KBM-7 (cell line): ENCODE measurements at regions not wholly inside any gene's neighbourhood (a gene's known extent, or its start where the extent isn't known, plus 50 kb on each side); places are given as distances from the start of the nearest gene placed in this dataset.

Experiments
- DNase-seq: peaks from one replicate; pipeline ENCODE4 v3.0.0-alpha.2; 2015
- in situ Hi-C: fragments of 300-500 bp; cut with MboI; formaldehyde crosslinking; loops from 2 replicates; pipeline ENCODE4 v1.14.3; 2020; ENCODE audit warnings: low sequenced_read_pairs, low pct_unique_long_range_greater_than_20kb, mixed read lengths

DNA sequence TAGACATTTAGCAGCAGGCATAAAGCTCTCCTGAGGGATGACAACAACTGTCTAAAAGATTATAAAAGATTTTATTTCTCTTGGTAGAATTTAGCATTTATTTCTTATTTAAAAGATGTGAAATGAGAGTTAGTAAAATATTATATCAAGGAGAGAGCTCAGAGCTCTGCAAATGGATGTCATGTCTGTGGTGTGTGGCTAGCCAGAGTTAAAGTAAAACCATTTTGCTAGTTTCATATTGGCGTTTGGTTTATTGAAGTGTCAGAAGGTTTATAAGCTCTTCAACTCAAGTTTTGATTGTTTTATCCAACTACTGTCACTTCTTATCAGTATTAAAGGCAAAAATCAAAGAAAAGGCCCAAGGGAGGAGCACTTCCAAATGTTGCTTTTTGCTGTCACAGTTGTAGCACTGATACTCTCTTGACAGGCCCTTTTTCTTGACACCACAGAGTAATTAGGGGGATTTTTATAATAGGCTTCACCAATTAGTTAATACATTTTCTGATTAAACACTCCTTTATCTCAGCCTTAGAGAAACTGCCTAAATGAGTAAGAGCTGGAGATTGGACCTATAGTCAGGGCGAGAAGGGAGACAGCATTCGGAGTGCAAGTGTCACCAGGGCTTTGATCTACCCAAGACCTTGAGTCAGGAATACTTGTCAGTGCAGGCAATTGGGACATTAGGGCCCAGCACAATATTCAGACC is 233.9 kb downstream of the PTBP2 start:
- no peak for DNase-seq

DNA sequence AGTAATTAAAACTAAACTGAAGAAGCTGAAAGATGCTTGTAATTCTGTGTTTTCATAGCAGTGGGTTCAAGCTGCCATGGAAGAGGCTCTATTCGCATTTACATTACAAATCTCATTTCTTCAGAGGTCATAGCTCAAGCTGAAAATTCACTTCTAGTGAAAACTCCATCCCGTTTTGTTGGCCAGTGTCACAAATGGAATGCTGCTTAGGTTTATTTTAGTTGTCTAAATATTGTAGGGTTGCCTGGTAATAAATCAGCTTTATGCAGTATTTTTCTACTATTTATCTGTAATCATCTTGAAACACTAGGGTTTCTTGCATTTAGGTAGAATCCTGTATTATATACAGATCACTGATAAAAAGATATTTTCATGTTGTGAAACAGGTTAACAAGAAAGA is 240.6 kb downstream of the PTBP2 start:
- no peak for DNase-seq
- in situ Hi-C loops, result no loop called here

More for the DNA sequence above, 233.9 kb downstream of the PTBP2 start:
- in situ Hi-C loops, result no loop called here

DNA sequence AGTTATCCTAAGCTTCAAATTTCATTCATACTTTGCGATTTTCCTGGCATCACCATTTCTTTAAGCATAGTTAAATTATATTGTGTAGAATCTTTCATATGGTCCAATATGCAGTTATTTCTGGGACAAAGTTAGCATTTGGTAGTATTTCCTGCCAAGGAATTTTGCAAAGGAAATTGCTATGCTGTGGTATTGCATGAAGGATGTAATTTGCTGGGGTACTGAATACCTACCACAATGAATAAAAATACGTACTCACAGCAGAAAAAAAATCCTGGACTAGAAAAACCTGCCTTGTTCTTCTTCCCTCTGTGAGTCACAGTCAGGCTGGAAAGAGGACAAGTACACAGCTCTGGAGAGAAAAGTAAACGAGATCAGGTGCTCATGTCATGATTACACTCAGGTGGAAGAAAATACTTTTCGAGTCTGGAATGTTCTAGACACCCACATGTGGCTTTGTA is 241.2 kb downstream of the PTBP2 start:
- DNase-seq, result no peak
- in situ Hi-C loops, result no loop called here

DNA sequence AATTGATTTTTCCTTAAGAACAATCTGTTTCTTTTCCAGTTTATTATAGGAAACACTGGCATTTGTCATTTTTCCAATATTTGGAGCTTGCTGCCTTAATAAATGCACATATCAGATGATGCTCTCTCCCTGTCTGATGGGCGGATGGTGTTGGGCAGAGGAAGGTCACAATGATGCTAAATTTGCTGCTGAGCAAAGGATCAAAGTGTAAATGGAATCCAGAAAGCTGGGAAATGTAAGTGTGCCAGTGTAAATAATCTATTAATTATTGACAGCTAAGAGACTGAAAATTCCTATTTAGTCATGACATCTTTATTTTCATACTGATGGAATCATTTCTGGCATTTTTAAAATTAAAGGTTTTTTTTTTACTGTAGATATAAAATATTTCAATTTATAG is 243.2 kb downstream of the PTBP2 start:
- in situ Hi-C loops, result no loop called here
- no peak for DNase-seq

DNA sequence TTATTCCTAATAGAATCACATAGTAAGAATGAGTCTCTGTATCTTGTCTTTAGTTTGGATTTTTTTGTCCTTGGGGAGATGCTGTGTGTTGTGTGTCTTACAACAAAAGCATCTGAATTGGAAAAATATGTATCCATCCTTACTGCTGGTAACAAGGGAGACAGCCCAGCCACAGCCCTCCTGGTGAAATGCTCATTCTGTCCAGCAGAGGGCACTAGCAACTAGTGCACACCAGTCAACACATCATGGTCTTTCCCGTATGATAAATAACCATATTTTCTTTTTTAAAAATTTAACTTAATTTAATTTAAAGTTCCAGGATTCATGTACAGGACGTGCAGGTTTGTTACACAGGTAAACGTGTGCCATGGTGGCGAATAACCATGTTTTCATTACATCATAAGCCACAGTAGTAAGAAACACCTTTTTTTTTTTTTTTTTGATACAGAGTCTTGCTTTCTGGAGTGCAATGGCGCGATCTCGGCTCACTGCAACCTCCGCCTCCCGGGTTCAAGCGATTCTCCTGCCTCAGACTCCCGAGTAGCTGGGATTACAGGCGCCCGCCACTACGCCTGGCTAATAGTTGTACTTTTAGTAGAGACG is 245.1 kb downstream of the PTBP2 start:
- in situ Hi-C loops, result no loop called here
- DNase-seq, result peak; percentile 78

DNA sequence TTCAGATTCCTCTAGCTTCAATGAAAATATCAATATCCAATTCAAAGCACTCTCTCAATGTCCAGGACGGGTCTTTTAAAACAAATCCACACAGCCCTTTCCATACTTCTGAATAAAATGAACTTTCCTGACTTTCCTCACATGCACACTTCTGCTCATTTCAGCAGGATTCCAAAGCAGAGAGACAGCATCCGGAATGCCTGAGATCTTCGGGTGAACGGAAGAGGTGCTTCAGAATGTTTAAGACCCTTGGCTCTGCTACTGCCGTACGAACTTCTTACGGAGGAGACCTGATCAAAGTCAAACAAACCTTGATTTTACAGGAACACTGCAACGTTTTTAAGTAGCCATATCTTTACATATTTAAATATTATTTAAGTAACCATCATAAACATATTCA is 245.7 kb downstream of the PTBP2 start:
- no peak for DNase-seq
- in situ Hi-C loops, result no loop called here

DNA sequence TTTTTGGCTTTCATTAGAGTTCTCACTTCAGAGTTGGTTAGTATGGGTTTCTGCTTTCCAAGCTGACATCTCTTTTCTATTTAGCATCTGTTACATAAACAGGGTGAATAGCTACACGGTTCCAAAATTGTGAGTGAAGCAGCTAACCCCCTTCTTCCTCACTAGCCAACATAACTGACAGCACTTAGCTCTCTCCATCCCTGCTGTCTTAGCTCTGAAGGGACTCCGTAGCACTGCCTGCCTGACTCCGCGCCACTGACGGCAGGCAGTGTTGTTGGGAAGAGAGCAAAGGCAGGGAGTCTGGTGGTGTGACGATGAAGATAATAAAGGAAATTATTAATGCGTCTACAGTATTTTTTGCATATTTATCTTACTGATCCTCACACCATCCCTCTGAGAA is 247.0 kb downstream of the PTBP2 start:
- no peak for DNase-seq
- in situ Hi-C loops, result no loop called here

DNA sequence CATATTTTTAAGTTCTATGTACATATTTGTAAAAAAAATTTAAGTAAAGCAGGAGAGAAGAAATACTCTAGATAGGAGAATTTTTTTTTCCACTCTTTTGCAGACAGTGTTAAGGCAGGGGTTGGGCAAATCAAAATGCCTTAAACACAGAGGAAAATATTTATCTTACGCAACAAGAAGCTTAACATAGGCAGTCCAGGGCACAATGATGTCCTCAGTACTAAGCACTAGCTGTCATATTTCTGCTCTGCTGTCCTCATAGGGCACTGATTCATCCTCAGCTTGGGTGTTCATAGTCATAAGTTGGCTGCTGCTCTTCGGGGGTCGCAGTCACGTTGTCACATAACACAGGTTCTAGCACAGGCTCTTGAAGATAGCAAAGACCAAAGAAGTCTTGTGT is 247.4 kb downstream of the PTBP2 start:
- in situ Hi-C loops, result no loop called here
- DNase-seq, result no peak

DNA sequence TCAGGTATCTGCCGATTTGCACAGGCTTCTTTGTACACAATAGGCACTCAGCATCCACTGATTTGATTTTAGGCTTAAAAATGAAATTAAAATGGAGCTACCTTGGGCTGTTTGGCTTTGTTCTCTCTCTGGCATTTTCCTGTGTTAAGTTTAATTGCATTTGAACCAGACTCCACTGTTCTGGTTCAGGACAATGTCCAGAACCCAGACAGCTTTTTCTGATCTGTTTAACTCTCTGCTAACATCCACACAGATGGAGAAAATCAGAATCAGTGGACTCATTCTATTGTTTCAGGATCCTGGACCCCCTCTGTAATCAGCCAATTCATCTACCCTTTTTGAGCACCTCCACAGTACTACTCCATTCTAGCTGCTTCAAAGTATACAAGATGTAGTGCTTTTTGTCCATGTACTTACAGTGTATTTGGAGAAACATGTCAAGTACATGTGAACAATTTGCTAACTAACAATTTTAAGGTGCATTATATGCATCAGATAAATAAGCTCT is 248.1 kb downstream of the PTBP2 start:
- DNase-seq, result no peak
- in situ Hi-C loops, result no loop called here

DNA sequence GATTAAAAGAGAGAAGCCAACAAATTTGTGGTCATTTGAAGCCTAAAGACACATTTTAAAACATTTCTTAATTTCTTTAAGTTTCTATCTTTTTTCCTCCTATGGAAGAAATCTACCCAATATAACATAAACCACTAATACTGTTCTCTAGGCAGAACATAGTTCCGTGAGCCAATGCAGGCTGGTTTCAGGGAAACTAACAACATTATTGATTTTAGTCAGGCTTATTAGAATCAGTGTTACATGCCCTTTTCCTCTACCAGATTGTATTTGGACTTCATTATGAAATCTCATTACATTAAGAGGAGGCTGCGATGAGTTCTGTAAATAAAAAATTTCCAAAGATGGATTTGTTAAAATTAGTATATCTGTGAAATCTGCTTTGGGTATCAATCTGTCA is 249.9 kb downstream of the PTBP2 start:
- in situ Hi-C loops, result no loop called here
- no peak for DNase-seq

DNA sequence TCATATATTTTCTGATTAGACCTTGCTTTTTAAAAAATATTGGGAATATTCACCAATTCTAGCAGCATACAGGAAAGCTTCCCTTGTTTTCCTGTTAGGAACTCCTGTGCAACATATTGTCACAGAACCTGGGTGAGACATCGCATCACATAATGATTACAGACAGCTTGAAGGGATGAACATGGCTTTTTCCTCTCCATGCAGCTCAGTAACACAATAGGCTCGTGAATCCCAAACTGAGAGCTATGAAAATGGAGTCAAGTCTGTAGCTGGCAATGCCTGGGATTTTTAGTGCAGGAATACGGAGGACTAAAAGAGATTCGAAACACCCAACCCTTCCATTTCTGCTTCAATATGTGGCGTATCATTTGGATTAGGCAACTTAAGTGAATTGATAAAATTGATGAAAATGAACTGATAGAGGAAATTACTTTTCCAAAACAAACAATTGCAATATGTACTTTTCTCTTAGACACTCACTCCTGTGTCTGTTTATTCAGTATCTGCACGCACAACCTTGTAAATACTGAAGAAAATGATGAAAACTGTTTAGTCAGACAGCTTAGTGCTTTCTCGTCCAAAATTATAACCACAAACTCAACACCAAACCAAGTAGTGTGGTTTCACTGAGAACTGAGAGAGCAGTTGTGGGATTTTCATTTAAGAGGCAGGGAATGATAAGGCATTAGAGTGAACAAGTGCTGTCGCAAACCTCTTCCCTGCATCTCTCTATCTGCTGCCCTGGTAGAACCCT is 250.4 kb downstream of the PTBP2 start:
- DNase-seq, result no peak
- in situ Hi-C loops, result no loop called here

DNA sequence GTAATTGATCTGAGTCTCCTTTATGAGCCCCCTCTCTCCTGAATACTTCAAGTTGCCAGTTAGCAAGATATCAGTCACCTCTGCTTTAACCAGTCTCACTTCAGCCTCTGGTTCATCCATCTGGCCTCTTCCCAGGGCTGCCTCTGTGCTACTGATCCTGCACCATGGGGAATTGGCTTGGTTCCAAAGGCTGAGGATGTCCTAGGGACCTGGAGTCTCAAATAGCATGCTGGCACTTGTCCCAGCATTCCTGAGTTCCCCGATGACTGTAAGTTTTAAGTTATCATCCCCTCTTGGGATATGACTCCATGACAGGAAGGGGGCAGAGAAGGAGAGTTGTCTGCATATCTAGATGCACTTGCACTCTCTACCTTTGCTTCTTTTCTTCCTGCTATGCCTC is 252.0 kb downstream of the PTBP2 start:
- in situ Hi-C loops, result no loop called here
- no peak for DNase-seq

DNA sequence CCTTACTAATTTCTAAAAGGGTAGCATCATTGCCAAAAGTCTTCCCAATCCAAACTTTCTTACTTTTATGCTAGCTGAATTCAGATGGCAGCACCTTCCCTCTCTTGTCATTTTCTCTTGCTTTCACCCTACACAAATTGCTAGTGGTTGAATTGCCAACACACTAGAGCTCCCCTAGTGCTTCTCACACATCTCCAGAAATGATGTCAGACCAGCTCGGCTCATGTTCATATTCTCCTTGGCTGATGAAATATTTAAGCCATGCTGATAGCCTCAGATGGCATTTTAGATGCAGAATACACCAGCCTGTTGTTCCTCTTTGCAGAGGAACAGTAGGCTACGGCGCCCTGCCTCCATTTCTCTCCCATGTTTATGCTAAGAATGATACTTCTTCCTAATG is 256.9 kb downstream of the PTBP2 start:
- no peak for DNase-seq
- in situ Hi-C loops, result no loop called here

DNA sequence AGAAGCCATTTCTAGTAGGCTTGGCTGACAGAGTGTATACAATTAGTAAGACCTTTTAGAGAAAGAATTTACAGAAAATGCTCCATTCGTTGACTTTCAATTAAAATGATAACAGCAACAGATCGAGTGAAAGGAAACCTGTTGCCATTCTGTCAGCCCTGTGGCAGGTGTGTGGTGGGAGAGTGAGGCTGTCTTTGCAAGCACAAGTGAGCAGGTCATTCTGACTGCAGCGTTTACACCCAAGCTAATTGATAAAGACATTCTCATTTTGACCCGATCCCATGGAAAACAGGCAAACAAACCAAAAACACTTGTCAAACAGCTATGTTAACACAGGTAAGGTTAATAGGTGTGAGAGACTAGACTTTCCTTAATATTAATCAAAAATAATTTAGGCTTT is 257.3 kb downstream of the PTBP2 start:
- in situ Hi-C loops, result no loop called here
- no peak for DNase-seq

DNA sequence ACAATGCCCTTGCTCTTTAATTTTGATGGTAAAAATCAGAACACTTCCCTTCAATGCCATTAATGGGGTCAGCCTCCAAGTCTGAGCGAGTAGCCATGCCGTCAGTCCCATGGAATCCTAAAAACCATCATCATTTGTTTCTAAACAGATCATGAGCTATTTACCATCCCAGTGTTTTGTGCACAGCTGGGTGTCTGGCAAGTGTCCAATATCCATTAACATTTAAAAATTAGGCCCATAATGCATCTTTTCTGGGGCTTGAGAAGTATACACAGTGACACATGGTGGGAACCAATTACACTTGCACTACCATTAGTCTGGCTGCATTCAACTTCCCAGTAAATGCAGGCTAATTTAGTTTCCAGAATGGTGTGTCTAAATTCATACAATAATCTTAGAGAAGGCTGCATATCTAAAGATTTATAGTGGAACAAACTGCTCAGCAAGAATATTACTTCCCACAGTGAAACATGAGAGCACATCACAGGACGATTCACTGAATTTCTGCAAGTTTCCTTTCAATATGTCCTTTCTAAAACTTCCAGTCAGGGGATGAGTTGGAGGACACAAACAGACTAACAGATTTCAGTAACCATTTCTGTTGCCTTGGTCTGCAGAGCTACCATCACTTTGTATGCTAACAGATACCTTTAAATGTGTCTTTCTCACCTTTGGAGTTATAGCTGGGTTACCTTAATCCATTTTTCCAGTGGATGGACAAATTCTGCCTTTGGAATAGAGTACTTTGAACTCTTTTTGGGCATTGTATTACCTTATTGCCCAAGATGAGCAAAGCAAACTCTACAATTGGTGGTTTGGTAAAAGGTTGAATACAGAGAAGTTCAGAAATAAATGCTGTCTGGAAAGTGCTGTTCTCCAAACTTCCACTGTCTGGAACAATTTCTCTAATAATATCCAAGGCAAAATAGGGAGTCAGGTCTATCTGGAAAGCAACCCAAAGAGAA is 258.0 kb downstream of the PTBP2 start:
- DNase-seq, result no peak
- in situ Hi-C loops, result no loop called here

DNA sequence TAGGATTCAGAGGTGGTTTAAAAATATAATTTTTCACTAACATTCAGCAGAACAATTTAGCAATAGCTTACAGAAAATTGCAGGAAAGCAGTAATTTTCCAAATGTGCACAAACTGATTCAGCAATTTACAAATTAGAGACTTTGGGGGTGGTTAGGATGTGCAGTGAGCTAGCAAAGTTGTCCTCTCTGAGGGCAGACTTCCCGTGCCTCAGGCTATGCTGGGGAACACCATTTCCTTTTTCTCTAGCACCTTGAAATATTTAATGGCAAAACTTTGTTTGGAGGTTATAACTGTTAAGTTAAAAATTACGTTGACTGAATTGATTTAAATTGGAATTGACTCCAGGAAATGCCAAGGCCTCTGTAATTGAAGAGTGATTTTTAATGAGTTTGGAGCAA is 258.9 kb downstream of the PTBP2 start:
- in situ Hi-C loops, result no loop called here
- no peak for DNase-seq

DNA sequence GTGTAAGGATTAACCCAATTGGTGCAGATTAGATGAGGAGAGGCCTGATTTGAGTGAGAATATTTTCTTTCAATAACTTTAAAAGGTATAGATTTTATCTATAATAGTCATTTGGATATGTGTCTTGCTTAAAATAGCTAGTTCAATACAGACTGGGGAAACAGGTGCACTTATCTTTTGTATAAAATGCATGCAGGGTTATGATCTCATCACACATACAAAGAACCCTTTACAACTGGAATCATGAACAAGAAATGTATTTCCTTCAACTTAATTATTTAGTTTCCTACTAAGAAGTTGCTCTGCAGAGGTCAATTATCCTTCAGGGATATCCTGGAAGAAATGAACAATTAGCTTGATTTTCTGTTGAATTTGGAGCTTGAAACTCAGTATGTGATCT is 259.6 kb downstream of the PTBP2 start:
- DNase-seq, result no peak
- in situ Hi-C loops, result no loop called here

DNA sequence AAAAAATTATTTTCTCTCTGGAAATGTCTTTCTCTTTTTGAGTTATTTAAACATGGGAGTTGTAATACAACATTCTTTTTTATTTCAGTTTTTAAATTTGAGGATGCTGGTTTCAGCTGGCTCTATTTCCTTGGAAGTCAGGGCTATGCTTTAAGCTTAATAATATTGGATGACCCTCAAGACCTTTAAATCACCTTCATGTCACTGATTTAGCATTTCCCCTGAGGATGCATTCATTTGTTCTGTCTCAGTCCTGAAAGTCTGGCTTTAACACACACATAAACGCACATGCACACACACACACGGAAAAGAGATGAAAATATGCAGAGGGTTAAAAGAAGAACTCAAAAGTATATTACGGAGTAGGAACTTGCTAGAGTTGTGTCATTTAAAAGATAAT is 260.5 kb downstream of the PTBP2 start:
- in situ Hi-C loops, result no loop called here

DNA sequence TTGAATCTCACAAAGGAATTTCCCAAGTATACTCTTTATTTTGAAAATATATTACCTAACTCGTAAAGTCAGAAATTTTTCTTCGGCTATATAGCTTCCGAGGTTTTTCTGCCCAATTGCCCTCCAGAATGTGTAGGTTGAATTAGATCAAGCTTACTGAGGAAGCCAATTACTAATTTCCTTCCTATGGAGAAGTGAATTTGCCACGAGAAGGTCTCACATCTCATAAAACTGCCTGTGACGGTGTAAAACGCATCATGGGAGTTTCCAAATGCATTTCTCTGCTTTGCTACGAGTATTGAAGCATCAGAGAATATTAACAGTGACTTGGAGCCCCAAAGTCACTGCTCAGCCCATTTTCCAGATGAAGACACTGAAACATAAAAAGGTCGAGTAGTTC is 262.3 kb downstream of the PTBP2 start:
- no peak for DNase-seq
- in situ Hi-C loops, result no loop called here

More for the DNA sequence above, 260.5 kb downstream of the PTBP2 start:
- no peak for DNase-seq
